Ramos (cell line): ENCODE measurements at regions not wholly inside any gene's neighbourhood (a gene's known extent, or its start where the extent isn't known, plus 50 kb on each side); places are given as distances from the start of the nearest gene placed in this dataset.
"Not testable (repeated sequence)": the region's sequence is repeated elsewhere in the genome, so short reads cannot be mapped to it uniquely, and the experiment has no call there.

Experiments used
- in situ Hi-C: fragments of 300-500 bp; cut with MboI; formaldehyde crosslinking; loops from one replicate; pipeline ENCODE4 v1.14.3; 2022; ENCODE audit warnings: low sequenced_read_pairs; ENCODE audit not compliant: unreplicated experiment

GRCh38 chr14:100416081-100416680 is 93.0 kb downstream of the SLC25A47 start:
- in situ Hi-C loops, result no loop called here

DNA sequence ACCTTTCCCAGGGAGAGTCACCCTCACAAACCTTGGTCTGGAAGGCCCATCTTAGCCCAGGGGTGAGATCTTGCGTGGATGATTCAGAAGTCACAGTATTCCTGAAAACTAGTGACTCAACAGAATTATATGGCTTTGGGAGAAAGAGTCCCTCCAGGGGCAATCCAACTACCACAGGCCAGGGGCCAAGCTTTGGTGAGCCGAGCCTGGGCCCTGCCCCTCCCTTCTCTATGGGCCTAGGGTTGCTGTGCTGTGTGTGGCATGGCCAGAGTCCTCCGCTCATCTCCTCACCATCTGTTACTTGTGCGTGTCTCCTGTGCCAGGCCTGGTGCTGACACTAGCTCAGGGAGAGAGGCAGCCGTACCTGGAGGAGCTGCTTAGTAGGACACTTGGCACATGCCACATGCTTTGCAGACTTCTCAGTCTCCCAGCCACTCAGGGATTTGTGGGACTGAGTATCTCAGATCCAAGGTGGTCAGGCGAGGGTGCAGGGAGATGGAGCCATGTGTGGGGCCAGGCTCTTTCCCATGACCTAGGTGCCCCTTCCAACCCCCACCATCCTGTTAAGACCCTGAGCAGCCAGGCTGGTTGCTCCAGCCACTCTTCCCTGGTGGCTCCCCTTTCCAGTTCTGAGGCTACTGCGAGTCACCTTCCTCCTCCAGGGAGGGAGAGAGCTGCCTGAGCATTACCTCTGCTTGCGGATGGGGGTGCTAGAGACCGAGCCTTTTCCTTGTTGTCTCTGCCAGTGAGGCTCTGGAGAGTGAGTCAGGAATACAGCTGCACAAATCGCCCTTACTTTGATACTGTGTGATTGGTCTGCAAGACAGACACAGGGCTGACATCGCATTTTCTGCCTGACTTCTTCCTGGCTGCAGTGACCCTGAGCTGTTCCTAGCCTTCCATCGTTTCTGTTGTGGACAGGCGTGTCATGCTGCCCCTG is 94.1 kb downstream of the SLC25A47 start:
- in situ Hi-C loops, result no loop called here

DNA sequence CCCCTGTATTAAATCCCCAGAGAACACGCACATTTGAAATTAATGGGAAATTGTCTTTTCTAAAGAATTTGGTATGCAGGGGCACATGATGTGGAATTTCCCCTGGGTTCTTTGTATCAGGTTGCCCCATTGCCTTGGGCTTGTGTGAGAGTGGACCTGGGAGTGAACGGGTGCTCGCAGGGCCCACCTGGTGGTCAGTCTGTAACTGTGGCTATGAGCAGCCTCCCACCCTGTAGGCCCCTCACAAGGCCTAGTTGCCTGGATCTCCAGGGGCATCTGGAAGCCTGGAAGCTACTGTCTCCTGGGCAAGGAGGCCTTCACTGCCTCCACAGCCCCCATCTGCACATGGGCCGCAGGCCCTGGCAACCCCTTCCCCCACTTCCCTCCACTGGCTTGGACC is 96.7 kb downstream of the SLC25A47 start:
- in situ Hi-C loops, result no loop called here

DNA sequence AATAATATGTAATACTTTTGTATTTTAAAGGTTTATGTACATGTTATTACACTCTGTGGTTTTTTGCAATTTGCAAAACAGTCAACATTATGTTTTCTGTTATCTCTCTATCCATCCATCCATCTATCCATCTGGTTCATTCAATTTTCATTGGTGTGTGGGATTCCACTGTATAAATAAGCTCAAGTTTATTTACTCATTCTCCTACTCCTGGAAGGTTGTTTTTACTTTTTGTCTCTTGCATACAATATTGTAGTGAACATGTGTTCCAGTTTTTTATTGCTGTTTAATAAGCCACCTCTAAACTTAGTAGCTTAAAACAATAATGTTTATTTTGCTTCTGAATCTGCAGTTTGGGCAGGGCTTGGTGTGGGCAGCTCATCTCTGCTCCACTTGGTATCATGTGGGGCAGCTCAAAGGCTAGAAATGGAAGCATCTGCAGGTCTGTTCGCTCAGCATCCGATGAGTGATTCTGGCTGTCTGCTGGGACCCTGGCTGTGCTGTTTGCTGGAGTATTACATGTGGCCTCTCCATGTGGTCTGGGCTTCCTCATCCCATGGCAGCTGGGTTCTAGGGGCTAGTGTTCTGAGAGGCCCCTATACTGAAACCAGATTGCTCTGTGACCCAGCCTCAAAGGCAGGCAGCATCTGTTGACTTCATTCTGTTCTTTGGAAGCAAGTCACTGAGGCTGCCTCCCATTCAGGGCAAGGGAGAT is 98.8 kb downstream of the SLC25A47 start:
- in situ Hi-C loops, result no loop called here

DNA sequence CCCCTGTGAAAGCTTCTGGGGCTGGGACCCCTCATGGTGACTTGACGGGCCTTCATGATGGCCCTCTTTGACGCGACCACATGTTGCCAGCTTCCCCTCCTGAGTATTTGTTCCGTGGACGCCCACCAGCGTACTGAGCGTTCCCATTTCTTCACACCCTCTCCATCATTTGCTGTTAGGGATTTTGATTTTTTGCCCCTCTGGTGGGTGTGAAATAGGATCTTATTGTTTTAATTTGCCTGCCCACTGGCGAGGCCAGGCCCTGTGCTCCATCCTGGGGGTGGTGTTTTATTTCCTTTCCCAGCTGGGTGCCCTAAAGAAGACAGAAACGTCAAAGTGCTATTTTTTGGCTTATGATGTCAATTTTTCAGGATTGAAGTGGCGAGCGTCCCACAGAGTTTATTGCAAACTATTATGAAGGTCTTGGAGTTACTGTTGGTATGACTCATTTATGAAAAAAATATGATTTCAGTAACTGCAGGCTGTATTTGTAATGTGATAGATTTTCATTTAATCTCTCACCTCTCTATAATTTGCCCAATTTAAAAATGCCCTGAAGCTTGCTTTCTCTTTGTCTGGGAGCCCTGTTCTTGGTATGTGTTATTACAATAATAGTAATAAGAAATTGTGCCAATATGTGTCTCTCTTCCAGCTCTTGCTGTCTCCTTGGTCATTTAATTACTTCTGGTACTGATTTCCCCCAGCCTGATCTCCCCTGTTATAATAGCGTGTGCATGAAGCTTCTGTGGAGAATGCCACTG is 99.6 kb downstream of the SLC25A47 start:
- in situ Hi-C loops, result no loop called here

GRCh38 chr14:100423317-100424010 is 100.3 kb downstream of the SLC25A47 start:
- in situ Hi-C loops, result no loop called here

DNA sequence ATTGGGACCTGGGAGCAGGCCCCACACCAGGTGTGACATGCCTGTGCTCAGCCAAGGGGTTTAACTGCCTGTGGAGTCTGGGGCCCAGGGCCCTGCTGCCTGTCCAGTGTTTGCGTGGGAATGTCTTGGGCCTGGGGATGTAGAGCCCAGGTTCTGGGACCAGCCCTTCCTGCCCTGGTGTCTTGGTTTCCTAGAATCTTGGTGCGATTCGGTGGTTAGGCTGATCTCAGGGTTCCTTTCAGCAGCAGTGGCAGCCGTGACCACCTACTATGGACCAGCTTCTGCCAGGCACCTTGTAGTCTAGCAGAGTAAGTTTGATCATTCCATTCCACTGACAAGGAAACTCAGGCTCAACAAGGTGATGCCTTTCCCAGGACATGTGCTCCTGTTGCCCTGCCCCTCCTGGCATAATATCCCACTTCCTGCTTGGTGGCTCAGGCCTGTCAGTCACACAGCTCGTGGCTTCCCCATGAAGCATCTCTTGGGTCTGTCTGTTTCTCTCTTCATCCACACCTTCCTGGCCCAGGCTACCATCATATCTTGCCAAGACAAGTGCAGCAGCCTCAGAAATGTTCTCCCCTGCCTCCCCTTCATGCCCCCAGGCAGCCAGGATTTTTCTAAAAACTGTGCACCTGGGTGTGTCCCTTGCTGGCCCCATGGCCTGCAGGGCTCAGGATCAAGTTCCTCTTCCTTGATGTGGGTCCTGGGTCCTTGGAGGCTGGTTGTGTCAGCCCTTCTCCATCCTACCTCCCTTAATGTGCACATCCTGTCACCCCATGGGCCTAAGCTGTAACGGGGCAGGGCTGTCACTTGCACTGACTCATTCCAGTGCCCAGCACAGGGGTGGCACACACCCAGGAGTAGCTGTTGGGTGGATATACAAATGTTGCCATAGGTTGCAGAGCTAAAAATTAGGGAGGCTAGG is 101.6 kb downstream of the SLC25A47 start:
- in situ Hi-C loops, result no loop called here

DNA sequence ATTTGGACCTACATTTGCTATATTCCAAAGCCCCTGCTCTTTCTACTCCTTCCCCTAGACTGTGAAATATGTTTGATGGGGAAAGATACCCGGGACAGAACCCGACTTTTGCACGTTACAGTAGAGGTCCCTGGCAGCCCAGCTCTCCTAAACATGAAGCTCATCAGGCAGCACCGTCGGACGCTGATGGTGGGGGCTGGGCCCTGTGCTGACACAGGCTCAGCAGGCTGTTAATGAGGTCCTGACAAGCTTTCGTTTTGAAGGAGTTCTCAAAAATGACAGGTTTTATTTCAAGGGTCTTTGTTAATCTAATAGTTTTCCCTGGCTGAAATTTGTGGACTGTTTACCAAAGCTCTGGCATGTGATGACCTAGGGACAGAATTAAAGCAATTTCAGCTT is 102.3 kb downstream of the SLC25A47 start:
- in situ Hi-C loops, result no loop called here

- in situ Hi-C loops, result no loop called here
Measured at GRCh38 chr14:100426314-100426713, 103.2 kb downstream of the SLC25A47 start.

GRCh38 chr14:100427166-100427565 is 104.0 kb downstream of the SLC25A47 start:
- in situ Hi-C loops, result no loop called here

- in situ Hi-C loops, result no loop called here
Measured at GRCh38 chr14:100428727-100429126, 105.6 kb downstream of the SLC25A47 start.

DNA sequence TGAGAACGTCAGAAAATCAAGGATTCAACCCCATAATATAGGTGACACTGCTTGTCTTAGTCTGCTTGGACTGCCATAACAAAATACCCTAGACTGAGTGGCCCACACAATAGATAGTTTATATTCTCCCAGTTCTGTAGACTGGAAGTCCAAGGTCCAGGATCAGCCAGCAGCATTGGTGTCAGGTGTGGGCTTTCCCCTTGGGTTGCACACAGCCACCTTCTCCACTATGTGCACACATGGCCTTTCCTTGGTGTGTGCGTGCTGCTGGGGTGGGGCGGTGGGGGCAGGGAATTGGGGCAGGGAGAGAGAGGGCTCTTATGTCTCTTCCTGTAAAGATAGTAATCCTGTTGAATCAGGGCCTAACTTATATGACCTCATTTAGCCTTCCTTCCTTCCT is 106.4 kb downstream of the SLC25A47 start:
- in situ Hi-C loops, result no loop called here

GRCh38 chr14:100430571-100430970 is 107.4 kb downstream of the SLC25A47 start:
- in situ Hi-C loops, result no loop called here

DNA sequence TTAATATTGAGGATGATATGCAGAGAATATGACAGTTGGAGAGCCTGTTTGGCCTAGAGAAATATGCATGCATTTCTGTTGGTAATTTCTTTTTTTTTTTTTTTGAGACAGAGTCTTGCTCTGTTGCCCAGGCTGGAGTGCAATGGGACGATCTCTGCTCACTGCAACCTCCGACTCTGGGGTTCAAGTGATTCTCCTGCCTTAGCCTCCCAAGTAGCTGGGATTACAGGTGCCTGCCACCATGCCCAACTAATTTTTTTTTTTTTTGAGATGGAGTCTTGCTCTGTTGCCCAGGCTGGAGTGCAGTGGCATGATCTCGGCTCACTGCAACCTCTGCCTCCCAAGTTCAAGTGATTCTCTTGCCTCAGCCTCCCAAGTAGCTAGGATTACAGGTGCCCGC is 108.3 kb downstream of the SLC25A47 start:
- in situ Hi-C loops, result not testable (repeated sequence)

GRCh38 chr14:100432652-100433427 is 109.7 kb downstream of the SLC25A47 start:
- in situ Hi-C loops, result no loop called here

DNA sequence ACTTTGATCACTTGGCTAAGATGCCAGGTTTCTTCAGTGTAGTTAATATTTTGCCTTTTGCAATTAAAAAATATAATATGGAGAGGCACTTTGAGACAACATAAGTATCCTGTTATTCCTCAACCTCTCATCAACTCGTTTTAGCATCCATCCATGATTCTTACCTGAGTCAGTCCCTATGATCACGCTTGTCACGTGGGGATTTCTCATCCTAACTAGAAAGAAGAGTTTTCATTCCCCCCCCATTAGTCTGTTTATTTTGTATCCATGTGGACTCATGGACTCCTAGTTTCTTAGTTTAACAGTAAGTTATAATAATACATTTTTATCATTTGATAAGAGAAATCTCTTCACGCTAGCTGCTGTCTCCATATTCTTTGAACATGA is 110.3 kb downstream of the SLC25A47 start:
- in situ Hi-C loops, result no loop called here

GRCh38 chr14:100434033-100434601 is 111.0 kb downstream of the SLC25A47 start:
- in situ Hi-C loops, result no loop called here
